Fibroblast of lung (primary cell): ENCODE measurements at regions not wholly inside any gene's neighbourhood (a gene's known extent, or its start where the extent isn't known, plus 50 kb on each side); places are given as distances from the start of the nearest gene placed in this dataset.

Source experiments
- DNase-seq, 2 donors: peaks; one replicate each; pipeline versions ENCODE4 v3.0.0 to v3.0.0-alpha.2; 2010; ENCODE audit warnings: low read depth in 2 of 2
- H2AFZ ChIP-seq: 2 replicates; pipeline ENCODE4 v1.5.1; 2012; ENCODE audit warnings: low read length, control low read depth, inconsistent platforms
- H3K27ac ChIP-seq: 2 replicates; pipeline ENCODE4 v1.5.1; 2011; ENCODE audit warnings: low read length, control low read depth; ENCODE audit not compliant: insufficient read depth
- H3K27me3 ChIP-seq: 2 replicates; pipeline ENCODE4 v1.5.1; 2011; ENCODE audit warnings: mild to moderate bottlenecking, low read length; ENCODE audit not compliant: control insufficient read depth, insufficient read depth
- H3K36me3 ChIP-seq: 2 replicates; pipeline ENCODE4 v1.5.1; 2011; ENCODE audit warnings: low read length; ENCODE audit not compliant: control insufficient read depth, insufficient read depth
- H3K4me1 ChIP-seq: 2 replicates; pipeline ENCODE4 v1.5.1; 2011; ENCODE audit warnings: low read length; ENCODE audit not compliant: control insufficient read depth, insufficient read depth; ENCODE audit errors: extremely low read depth
- H3K4me2 ChIP-seq: 2 replicates; pipeline ENCODE4 v1.5.1; 2011; ENCODE audit warnings: low read length, control low read depth; ENCODE audit not compliant: insufficient read depth; ENCODE audit errors: extremely low read depth
- H3K4me3 ChIP-seq, 4 experiments: fragments of 200-600 bp in 1 of 4; sonication (generic) in 1 of 4; replicated peaks in 1 of 4; 2 replicates each; pipeline ENCODE4 v1.5.1; 2011 to 2016; ENCODE audit warnings: low read length in 4 of 4, low read depth in 3 of 4, mild to moderate bottlenecking in 3 of 4, control low read depth in 2 of 4, inconsistent platforms in 1 of 4, mixed read lengths in 1 of 4; ENCODE audit not compliant: insufficient read depth in 1 of 4; ENCODE audit errors: control extremely low read depth in 1 of 4
- H3K79me2 ChIP-seq: 2 replicates; pipeline ENCODE4 v1.5.1; 2012; ENCODE audit warnings: mild to moderate bottlenecking, low read length, inconsistent platforms; ENCODE audit not compliant: control insufficient read depth, insufficient read depth
- H3K9ac ChIP-seq: 2 replicates; pipeline ENCODE4 v1.5.1; 2011; ENCODE audit warnings: mild to moderate bottlenecking, low read length, control low read depth; ENCODE audit not compliant: insufficient read depth
- H3K9me3 ChIP-seq: 2 replicates; pipeline ENCODE4 v1.5.1; 2012; ENCODE audit warnings: low read depth, low read length; ENCODE audit not compliant: control insufficient read depth, insufficient read depth
- H4K20me1 ChIP-seq: 2 replicates; pipeline ENCODE4 v1.5.1; 2011; ENCODE audit warnings: low read length; ENCODE audit not compliant: control insufficient read depth, insufficient read depth; ENCODE audit errors: extremely low read depth
- CTCF ChIP-seq, 2 donors: IDR thresholded peaks in 1 of 2; conservative IDR thresholded peaks in 1 of 2; 1 replicate in 1 of 2; 2 replicates in 1 of 2; pipeline ENCODE4 v1.5.1; 2011 to 2012; ENCODE audit warnings: low read length in 2 of 2, control low read depth in 1 of 2, inconsistent platforms in 1 of 2, low read depth in 1 of 2, mild to moderate bottlenecking in 1 of 2
- EZH2 ChIP-seq: IDR thresholded peaks from 2 replicates; pipeline ENCODE4 v1.5.1; 2012; ENCODE audit warnings: low read length, control low read depth, mild to moderate bottlenecking; ENCODE audit errors: missing control alignments

- Histone ChIP-seq H3K4me3 (no peak overlapping the region), H3K27me3 (no peaks in the 10 kb centered on the region), H3K27ac (no peak overlapping the region), H2AFZ (no peak overlapping the region), H3K9me3 (no peaks in the 10 kb centered on the region), H3K9ac (no peak overlapping the region), H3K79me2 (no peaks in the 10 kb centered on the region), H4K20me1 (no peaks in the 10 kb centered on the region), H3K36me3 (no peaks in the 10 kb centered on the region), H3K4me2 (no peak overlapping the region), H3K4me1 (no peaks in the 10 kb centered on the region)
- no peak for DNase-seq
- TF ChIP-seq EZH2, result no peak
- no peak for TF ChIP-seq CTCF (conservative IDR thresholded peaks at IDR 0.05 in 1 of 2, IDR thresholded peaks at IDR 0.05 in 1 of 2; ENCODE audit: low read depth in 1 of 2, low read length in 2 of 2)
These were observed 181.5 kb downstream of the MATN1 start for GRCh38 chr1:30541721-30542485.

GRCh38 chr1:30540611-30541192, 182.7 kb downstream of the MATN1 start:
- H3K27ac ChIP-seq, result no peak overlapping the region
- H3K4me2 ChIP-seq, result no peak overlapping the region
- no peak for DNase-seq

GRCh38 chr1:30539884-30540283, 183.5 kb downstream of the MATN1 start:
- no peak overlapping the region for H3K4me2 ChIP-seq
- no peak overlapping the region for H2AFZ ChIP-seq
- H3K4me3 ChIP-seq, result no peak overlapping the region
- H3K4me1 ChIP-seq, result no peaks in the 10 kb centered on the region
- H4K20me1 ChIP-seq, result no peaks in the 10 kb centered on the region
- H3K9me3 ChIP-seq, result no peaks in the 10 kb centered on the region
- no peaks in the 10 kb centered on the region for H3K36me3 ChIP-seq
- H3K27me3 ChIP-seq, result no peaks in the 10 kb centered on the region
- no peaks in the 10 kb centered on the region for H3K79me2 ChIP-seq
- no peak for DNase-seq
- no peak for TF ChIP-seq EZH2
- no peak for TF ChIP-seq CTCF (conservative IDR thresholded peaks at IDR 0.05 in 1 of 2, IDR thresholded peaks at IDR 0.05 in 1 of 2; ENCODE audit: low read depth in 1 of 2, low read length in 2 of 2)
- no peak overlapping the region for H3K27ac ChIP-seq
- H3K9ac ChIP-seq, result no peak overlapping the region

More at GRCh38 chr1:30540611-30541192, 182.7 kb downstream of the MATN1 start:
- no peak overlapping the region for H2AFZ ChIP-seq
- no peaks in the 10 kb centered on the region for H3K36me3 ChIP-seq
- no peaks in the 10 kb centered on the region for H3K79me2 ChIP-seq
- no peak overlapping the region for H3K4me3 ChIP-seq
- H3K27me3 ChIP-seq, result no peaks in the 10 kb centered on the region
- H3K9ac ChIP-seq, result no peak overlapping the region
- H3K9me3 ChIP-seq, result no peaks in the 10 kb centered on the region
- no peaks in the 10 kb centered on the region for H4K20me1 ChIP-seq
- no peaks in the 10 kb centered on the region for H3K4me1 ChIP-seq
- TF ChIP-seq EZH2 (no peak), CTCF (conservative IDR thresholded peaks at IDR 0.05 in 1 of 2, IDR thresholded peaks at IDR 0.05 in 1 of 2; ENCODE audit: low read depth in 1 of 2, low read length in 2 of 2) (no peak)
